Trophoblast cell (in vitro differentiated cells and primary cell): ENCODE measurements at regions not wholly inside any gene's neighbourhood (a gene's known extent, or its start where the extent isn't known, plus 50 kb on each side); places are given as distances from the start of the nearest gene placed in this dataset.
"Not testable (repeated sequence)": the region's sequence is repeated elsewhere in the genome, so short reads cannot be mapped to it uniquely, and the experiment has no call there.

Experiments
- DNase-seq, 2 donors: peaks; one replicate each; pipeline ENCODE4 v3.0.0-alpha.2; 2016
- H2AFZ ChIP-seq: 2 replicates; pipeline ENCODE4 v1.6.1; 2013; ENCODE audit warnings: low read length, moderate library complexity, mild to moderate bottlenecking; ENCODE audit not compliant: insufficient read depth, poor library complexity
- H2AK5ac ChIP-seq: 2 replicates; pipeline ENCODE4 v1.6.1; 2013; ENCODE audit warnings: mild to moderate bottlenecking, low read length
- H2BK120ac ChIP-seq: 2 replicates; pipeline ENCODE4 v1.6.1; 2013; ENCODE audit warnings: low read length, mild to moderate bottlenecking, moderate library complexity; ENCODE audit not compliant: insufficient read depth, poor library complexity
- H2BK12ac ChIP-seq: 2 replicates; pipeline ENCODE4 v1.6.1; 2013; ENCODE audit warnings: mild to moderate bottlenecking, low read length, moderate library complexity
- H2BK5ac ChIP-seq: 2 replicates; pipeline ENCODE4 v1.6.1; 2013; ENCODE audit warnings: low read length, low read depth, moderate library complexity, mild to moderate bottlenecking; ENCODE audit not compliant: poor library complexity
- H3K14ac ChIP-seq: 2 replicates; pipeline ENCODE4 v1.6.1; 2013; ENCODE audit warnings: mild to moderate bottlenecking, low read length
- H3K18ac ChIP-seq: 2 replicates; pipeline ENCODE4 v1.6.1; 2013; ENCODE audit warnings: mild to moderate bottlenecking, low read length
- H3K23ac ChIP-seq: 2 replicates; pipeline ENCODE4 v1.6.1; 2013; ENCODE audit warnings: low read length
- H3K27ac ChIP-seq: 2 replicates; pipeline ENCODE4 v1.5.1; 2013; ENCODE audit warnings: low read depth, mild to moderate bottlenecking, inconsistent platforms, low read length, moderate library complexity
- H3K27me3 ChIP-seq: 2 replicates; pipeline ENCODE4 v1.6.1; 2013; ENCODE audit warnings: inconsistent platforms, mild to moderate bottlenecking, low read length, moderate library complexity; ENCODE audit not compliant: insufficient read depth
- H3K36me3 ChIP-seq, 2 experiments: 1 replicate in 1 of 2; 2 replicates in 1 of 2; pipeline ENCODE4 v1.6.1; 2013; ENCODE audit warnings: low read length in 2 of 2, mild to moderate bottlenecking in 2 of 2, moderate library complexity in 1 of 2; ENCODE audit not compliant: insufficient read depth in 2 of 2, control insufficient read depth in 1 of 2
- H3K4ac ChIP-seq: 2 replicates; pipeline ENCODE4 v1.6.1; 2013; ENCODE audit warnings: low read depth, mild to moderate bottlenecking, low read length, moderate library complexity
- H3K4me1 ChIP-seq, 2 experiments: 1 replicate in 1 of 2; 2 replicates in 1 of 2; pipeline ENCODE4 v1.6.1; 2013; ENCODE audit warnings: low read length in 2 of 2, mild to moderate bottlenecking in 2 of 2, moderate library complexity in 1 of 2; ENCODE audit not compliant: insufficient read depth in 2 of 2, control insufficient read depth in 1 of 2
- H3K4me2 ChIP-seq: 2 replicates; pipeline ENCODE4 v1.6.1; 2013; ENCODE audit warnings: inconsistent platforms, mild to moderate bottlenecking, low read length, moderate library complexity
- H3K4me3 ChIP-seq: 2 replicates; pipeline ENCODE4 v1.5.1; 2013; ENCODE audit warnings: mild to moderate bottlenecking, low read depth, low read length, inconsistent platforms
- H3K79me1 ChIP-seq: one replicate; pipeline ENCODE4 v1.6.1; 2013; ENCODE audit warnings: low read length
- H3K79me2 ChIP-seq: 2 replicates; pipeline ENCODE4 v1.6.1; 2013; ENCODE audit warnings: low read length, mild to moderate bottlenecking; ENCODE audit not compliant: control insufficient read depth, insufficient read depth, poor library complexity
- H3K9ac ChIP-seq: 2 replicates; pipeline ENCODE4 v1.6.1; 2013; ENCODE audit warnings: mild to moderate bottlenecking, low read length
- H3K9me3 ChIP-seq: 2 replicates; pipeline ENCODE4 v1.6.1; 2013; ENCODE audit warnings: low read depth, mild to moderate bottlenecking, control low read depth, inconsistent platforms, low read length; ENCODE audit not compliant: insufficient read depth
- H4K12ac ChIP-seq: 2 replicates; pipeline ENCODE4 v1.6.1; 2013; ENCODE audit warnings: low read depth, mild to moderate bottlenecking, low read length, moderate library complexity
- H4K8ac ChIP-seq: 2 replicates; pipeline ENCODE4 v1.6.1; 2013; ENCODE audit warnings: low read depth, mild to moderate bottlenecking, low read length, moderate library complexity
- H4K91ac ChIP-seq: one replicate; pipeline ENCODE4 v1.6.1; 2013; ENCODE audit warnings: low read depth, mild to moderate bottlenecking, low read length, moderate library complexity
- WGBS: extraction: QIAGEN DNeasy Blood & Tissue Kit; methylation state at CpG from one replicate; pipeline ENCODE4 v1.1.7; 2013; ENCODE audit warnings: missing lambda C conversion rate; ENCODE audit not compliant: insufficient read length, insufficient coverage; ENCODE audit errors: extremely low coverage; 5-methylcytosine and 5-hydroxymethylcytosine counted together

GRCh38 chr7:4507886-4508285 lies 174.2 kb upstream of the FOXK1 start:
- not testable (repeated sequence) for H3K14ac ChIP-seq, H2AFZ ChIP-seq, H3K9ac ChIP-seq, H4K91ac ChIP-seq, H3K27ac ChIP-seq, H3K4ac ChIP-seq, H3K27me3 ChIP-seq, H2AK5ac ChIP-seq, H3K4me2 ChIP-seq, DNase-seq, H3K79me1 ChIP-seq, H2BK5ac ChIP-seq, H3K18ac ChIP-seq, H3K4me1 ChIP-seq, H3K9me3 ChIP-seq, H3K79me2 ChIP-seq, H2BK120ac ChIP-seq, H4K12ac ChIP-seq, H3K36me3 ChIP-seq, H3K23ac ChIP-seq, H4K8ac ChIP-seq, H3K4me3 ChIP-seq, H2BK12ac ChIP-seq
- WGBS: no CpG with 5 or more reads among the region's 7 CpGs

GRCh38 chr7:4513450-4513849 lies 168.6 kb upstream of the FOXK1 start:
- Histone ChIP-seq H3K79me2 (no peaks in the 10 kb centered on the region), H3K9ac (no peak overlapping the region), H3K79me1 (no peaks in the 10 kb centered on the region), H3K4me3 (no peak overlapping the region), H4K8ac (no peak overlapping the region), H2BK12ac (no peak overlapping the region), H4K91ac (no peak overlapping the region), H3K23ac (no peak overlapping the region), H3K36me3 (no peaks in the 10 kb centered on the region), H3K9me3 (peaks cover 5% of the 10 kb centered on the region), H3K4me2 (no peak overlapping the region), H3K14ac (no peak overlapping the region), H3K4me1 (no peaks in the 10 kb centered on the region), H3K27ac (no peak overlapping the region), H2BK120ac (no peak overlapping the region), H4K12ac (no peak overlapping the region), H3K18ac (no peak overlapping the region), H2BK5ac (no peak overlapping the region), H3K4ac (no peak overlapping the region), H3K27me3 (no peaks in the 10 kb centered on the region), H2AFZ (no peak overlapping the region), H2AK5ac (no peak overlapping the region)
- no peak for DNase-seq
- WGBS: no CpG with 5 or more reads among the region's 1 CpG

GRCh38 chr7:4519819-4520520 lies 162.1 kb upstream of the FOXK1 start:
- H3K27ac ChIP-seq: no peak overlapping the region
- H3K4me1 ChIP-seq: no peaks in the 10 kb centered on the region
- no peak overlapping the region for H4K8ac ChIP-seq
- no peaks in the 10 kb centered on the region for H3K27me3 ChIP-seq
- H3K79me1 ChIP-seq: no peaks in the 10 kb centered on the region
- no peak overlapping the region for H3K4me3 ChIP-seq
- no peak overlapping the region for H3K4ac ChIP-seq
- H4K12ac ChIP-seq: no peak overlapping the region
- no peak overlapping the region for H2BK120ac ChIP-seq
- no peak overlapping the region for H3K4me2 ChIP-seq
- WGBS: no CpG with 5 or more reads among the region's 7 CpGs
- no peak overlapping the region for H4K91ac ChIP-seq
- no peak for DNase-seq
- H3K23ac ChIP-seq: no peak overlapping the region
- no peak overlapping the region for H3K14ac ChIP-seq
- no peak overlapping the region for H2AK5ac ChIP-seq
- H3K9ac ChIP-seq: no peak overlapping the region
- H3K9me3 ChIP-seq: peaks cover 2% of the 10 kb centered on the region
- H2BK12ac ChIP-seq: no peak overlapping the region
- H3K36me3 ChIP-seq: no peaks in the 10 kb centered on the region
- no peak overlapping the region for H3K18ac ChIP-seq
- H3K79me2 ChIP-seq: no peaks in the 10 kb centered on the region
- no peak overlapping the region for H2BK5ac ChIP-seq
- no peak overlapping the region for H2AFZ ChIP-seq

DNA sequence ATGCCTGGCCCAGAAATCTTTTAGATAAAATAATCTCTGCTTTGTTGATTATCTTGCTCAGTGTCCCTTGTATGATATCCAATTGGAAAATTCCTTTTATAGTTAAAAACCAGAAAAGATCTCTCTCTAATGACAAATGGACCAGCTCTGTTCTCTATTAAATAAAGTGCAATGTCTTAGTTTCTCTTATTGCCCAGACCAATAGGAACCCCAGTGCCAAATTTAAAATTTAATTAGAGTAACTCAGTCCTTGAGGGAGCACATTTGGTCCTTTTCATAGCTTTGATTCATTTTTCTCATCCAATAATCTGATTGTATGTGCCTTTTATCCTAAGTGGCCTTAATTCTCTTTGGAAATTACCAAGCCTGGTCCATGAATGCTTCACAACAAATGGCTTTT lies 158.9 kb upstream of the FOXK1 start:
- Histone ChIP-seq H3K9ac (no peak overlapping the region), H3K14ac (no peak overlapping the region), H3K18ac (no peak overlapping the region), H2AFZ (no peak overlapping the region), H4K12ac (no peak overlapping the region), H3K23ac (no peak overlapping the region), H2BK120ac (no peak overlapping the region), H2BK12ac (no peak overlapping the region), H4K8ac (no peak overlapping the region), H3K4ac (no peak overlapping the region), H3K4me3 (no peak overlapping the region), H3K4me1 (no peaks in the 10 kb centered on the region), H3K36me3 (no peaks in the 10 kb centered on the region), H3K27ac (no peak overlapping the region), H3K4me2 (no peak overlapping the region), H3K27me3 (no peaks in the 10 kb centered on the region), H3K79me1 (no peaks in the 10 kb centered on the region), H3K9me3 (peaks cover 3% of the 10 kb centered on the region), H3K79me2 (no peaks in the 10 kb centered on the region), H4K91ac (no peak overlapping the region), H2AK5ac (no peak overlapping the region), H2BK5ac (no peak overlapping the region)
- DNase-seq: no peak
